Suprapubic skin (tissue), 4 donors: ENCODE measurements at regions not wholly inside any gene's neighbourhood (a gene's known extent, or its start where the extent isn't known, plus 50 kb on each side); places are given as distances from the start of the nearest gene placed in this dataset.

ENCODE experiments used
- CTCF ChIP-seq, 2 donors: fragments of 200-600 bp in 1 of 2; fragments of 450-650 bp in 1 of 2; sonication (generic) in 1 of 2; IDR thresholded peaks; one replicate each; pipeline ENCODE4 v1.5.1; 2016 to 2019; ENCODE audit warnings: antibody characterized with exemption in 2 of 2, mild to moderate bottlenecking in 1 of 2, moderate library complexity in 1 of 2
- EP300 ChIP-seq: sonication (generic); formaldehyde crosslinking; IDR thresholded peaks from one replicate; pipeline ENCODE4 v1.6.1; 2017; ENCODE audit warnings: antibody characterized with exemption
- POLR2A ChIP-seq, 2 donors: fragments of 450-650 bp; IDR thresholded peaks; one replicate each; pipeline ENCODE4 v1.6.1; 2017; ENCODE audit warnings: antibody characterized with exemption in 2 of 2, mild to moderate bottlenecking in 2 of 2, moderate library complexity in 2 of 2
- POLR2AphosphoS5 ChIP-seq, 3 donors: sonication (generic); formaldehyde crosslinking; IDR thresholded peaks; one replicate each; pipeline ENCODE4 v1.6.1; 2017; ENCODE audit warnings: antibody characterized with exemption in 3 of 3

DNA sequence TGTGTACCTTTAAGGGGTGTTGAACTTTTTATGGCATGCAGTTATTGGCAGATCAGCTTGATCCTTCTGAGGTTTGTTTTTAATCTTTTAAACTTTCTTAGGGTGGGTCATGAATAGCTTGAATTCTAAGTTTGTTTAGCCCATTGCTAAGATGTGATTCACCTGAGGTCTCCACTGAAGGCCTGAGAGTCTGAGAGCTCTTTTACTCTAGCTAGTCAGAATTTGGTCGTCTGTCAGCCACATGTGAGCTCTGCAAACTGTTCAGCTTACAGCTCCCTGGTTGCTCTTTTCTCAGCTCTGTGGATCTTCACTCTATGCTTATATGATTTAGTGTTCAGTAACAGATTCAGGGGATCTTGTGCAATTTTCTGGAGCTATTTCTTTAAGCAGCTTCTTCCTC lies 161.3 kb downstream of the ABHD5 start:
- no peak for TF ChIP-seq CTCF (IDR thresholded peaks at IDR 0.05)
- no peak for TF ChIP-seq POLR2AphosphoS5 (IDR thresholded peaks at IDR 0.05)
- no peak for TF ChIP-seq POLR2A (IDR thresholded peaks at IDR 0.05)
- no peak for TF ChIP-seq EP300
